Thyroid gland (tissue), 4 donors: ENCODE measurements at regions not wholly inside any gene's neighbourhood (a gene's known extent, or its start where the extent isn't known, plus 50 kb on each side); places are given as distances from the start of the nearest gene placed in this dataset.

Experiments used
- CTCF ChIP-seq, 6 experiments: fragments of 200-600 bp in 3 of 6; fragments of 450-650 bp in 3 of 6; sonication (generic) in 3 of 6; IDR thresholded peaks; one replicate each; pipeline ENCODE4 v1.5.1; 2016 to 2019; ENCODE audit warnings: antibody characterized with exemption in 6 of 6, mild to moderate bottlenecking in 2 of 6, inconsistent platforms in 1 of 6, moderate library complexity in 1 of 6
- POLR2A ChIP-seq, 2 donors: fragments of 450-650 bp; IDR thresholded peaks; one replicate each; pipeline ENCODE4 v1.6.1; 2017; ENCODE audit warnings: antibody characterized with exemption in 2 of 2, mild to moderate bottlenecking in 2 of 2, moderate library complexity in 1 of 2

- no peak for TF ChIP-seq CTCF (IDR thresholded peaks at IDR 0.05)
- TF ChIP-seq POLR2A (IDR thresholded peaks at IDR 0.05), result no peak
Observed at GRCh38 chrX:42602566-42602965, 175.4 kb downstream of the PPP1R2C start.
